H1 (cell line): ENCODE measurements at regions not wholly inside any gene's neighbourhood (a gene's known extent, or its start where the extent isn't known, plus 50 kb on each side); places are given as distances from the start of the nearest gene placed in this dataset.

Source experiments
- BRCA1 ChIP-seq: IDR thresholded peaks from 2 replicates; pipeline ENCODE4 v1.6.1; 2012; ENCODE audit warnings: low read depth, low read length, improper control_type of control experiment
- CTCF ChIP-seq, 3 experiments: IDR thresholded peaks; 1 replicate in 2 of 3; 2 replicates in 1 of 3; pipeline versions ENCODE4 v1.5.1 to v1.6.1; 2011; ENCODE audit warnings: low read length in 3 of 3, mild to moderate bottlenecking in 3 of 3, inconsistent platforms in 2 of 3, low read depth in 1 of 3, moderate library complexity in 1 of 3; ENCODE audit not compliant: insufficient read depth in 1 of 3; ENCODE audit errors: control extremely low read depth in 1 of 3
- EZH2 ChIP-seq: fragments of 200-600 bp; sonication (generic); IDR thresholded peaks from 2 replicates; pipeline ENCODE4 v1.7.1; 2012; ENCODE audit warnings: low read depth, mild to moderate bottlenecking, moderate library complexity, low read length, inconsistent platforms; ENCODE audit not compliant: severe bottlenecking
- KDM1A ChIP-seq: fragments of 200-600, 300-600 bp; sonication (generic); IDR thresholded peaks from 2 replicates; pipeline ENCODE4 v1.7.1; 2016; ENCODE audit warnings: mild to moderate bottlenecking, low read length, borderline replicate concordance
- POLR2AphosphoS5 ChIP-seq: IDR thresholded peaks from 2 replicates; pipeline ENCODE4 v1.6.1; 2011; ENCODE audit warnings: low read depth, low read length
- RAD21 ChIP-seq, 2 experiments: IDR thresholded peaks in 1 of 2; conservative IDR thresholded peaks in 1 of 2; 2 replicates each; pipeline ENCODE4 v1.6.1; 2011; ENCODE audit warnings: low read depth in 2 of 2, low read length in 2 of 2, improper control_type of control experiment in 1 of 2, inconsistent platforms in 1 of 2, mild to moderate bottlenecking in 1 of 2, moderate library complexity in 1 of 2
- SIN3A ChIP-seq, 2 experiments: IDR thresholded peaks in 1 of 2; conservative IDR thresholded peaks in 1 of 2; 2 replicates each; pipeline ENCODE4 v1.6.1; 2011 to 2012; ENCODE audit warnings: low read length in 2 of 2, improper control_type of control experiment in 1 of 2, low read depth in 1 of 2, mild to moderate bottlenecking in 1 of 2
- SP1 ChIP-seq: IDR thresholded peaks from 2 replicates; pipeline ENCODE4 v1.6.1; 2011; ENCODE audit warnings: low read depth, low read length
- ZNF274 ChIP-seq: IDR thresholded peaks from 2 replicates; pipeline ENCODE4 v1.7.0; 2012; ENCODE audit warnings: low read length, borderline replicate concordance; ENCODE audit errors: extremely low read depth

- no peak for TF ChIP-seq POLR2AphosphoS5
- TF ChIP-seq SIN3A (conservative IDR thresholded peaks at IDR 0.05 in 1 of 2, IDR thresholded peaks at IDR 0.05 in 1 of 2; ENCODE audit: low read depth in 1 of 2, low read length in 2 of 2) = no peak
- TF ChIP-seq SP1 = no peak
- TF ChIP-seq CTCF (IDR thresholded peaks at IDR 0.05; ENCODE audit: control extremely low read depth in 1 of 3, insufficient read depth in 1 of 3, low read depth in 1 of 3, low read length in 3 of 3) = no peak
- no peak for TF ChIP-seq RAD21 (IDR thresholded peaks at IDR 0.05 in 1 of 2, conservative IDR thresholded peaks at IDR 0.05 in 1 of 2; ENCODE audit: low read depth in 2 of 2, low read length in 2 of 2)
- TF ChIP-seq ZNF274 = no peak
- TF ChIP-seq BRCA1 = no peak
- TF ChIP-seq KDM1A = no peak
- TF ChIP-seq EZH2 = no peak
These were observed 425.0 kb upstream of the ADAMTS9 start for GRCh38 chr3:65112751-65113300.
